Right atrium auricular region (tissue), 2 donors: ENCODE measurements at regions not wholly inside any gene's neighbourhood (a gene's known extent, or its start where the extent isn't known, plus 50 kb on each side); places are given as distances from the start of the nearest gene placed in this dataset.
A peak's percentile ranks its signal among the peaks of the same experiment; 100 is the strongest.

Experiments
- DNase-seq: peaks from one replicate; pipeline ENCODE4 v3.0.0-alpha.2; 2019; ENCODE audit warnings: low spot score
- H3K27ac ChIP-seq, 2 donors: fragments of 200-600 bp; sonication (generic); 1 replicate in 1 of 2; 2 replicates in 1 of 2; pipeline ENCODE4 v1.5.1; 2016 to 2019
- H3K27me3 ChIP-seq, 2 donors: fragments of 200-600 bp; sonication (generic); one replicate each; pipeline versions ENCODE4 v1.5.1 to v1.6.0; 2017 to 2019
- H3K36me3 ChIP-seq: fragments of 200-600 bp; sonication (generic); one replicate; pipeline ENCODE4 v1.5.1; 2016
- H3K4me1 ChIP-seq, 2 donors: fragments of 200-600 bp; sonication (generic); one replicate each; pipeline versions ENCODE4 v1.5.1 to v1.6.0; 2017 to 2019
- H3K4me3 ChIP-seq, 2 donors: fragments of 200-600 bp; sonication (generic); 1 replicate in 1 of 2; 2 replicates in 1 of 2; pipeline ENCODE4 v1.5.1; 2017 to 2019; ENCODE audit warnings: mild to moderate bottlenecking in 1 of 2, moderate library complexity in 1 of 2
- H3K9me3 ChIP-seq, 2 donors: fragments of 200-600 bp; sonication (generic); one replicate each; pipeline ENCODE4 v1.5.1; 2019
- CTCF ChIP-seq, 2 donors: fragments of 200-600 bp; sonication (generic); IDR thresholded peaks; one replicate each; pipeline ENCODE4 v1.5.1; 2019; ENCODE audit warnings: antibody characterized with exemption in 2 of 2

DNA sequence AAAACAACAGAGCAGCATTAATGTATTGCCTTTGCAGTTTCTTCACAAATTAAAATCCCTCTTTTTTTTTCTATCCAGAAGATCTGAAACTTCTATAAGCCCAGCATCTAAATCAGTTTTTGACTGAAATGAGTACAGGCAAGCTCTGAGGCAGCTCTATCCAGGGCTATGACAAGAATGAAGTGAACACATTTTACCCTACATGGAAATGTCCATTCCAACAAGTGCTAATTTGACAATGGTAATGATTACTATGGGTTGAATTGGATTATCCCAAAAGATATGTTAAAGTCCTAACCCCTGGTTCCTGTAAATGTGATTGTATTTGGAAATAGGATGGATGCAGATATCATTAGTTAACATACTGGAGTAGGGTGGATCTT is 115.7 kb downstream of the RPL22L1 start:
- Histone ChIP-seq H3K27ac (no peak overlapping the region), H3K9me3 (no peaks in the 10 kb centered on the region), H3K4me1 (peaks cover 0 to 11% of the 10 kb centered on the region in 2 donors), H3K36me3 (no peaks in the 10 kb centered on the region), H3K27me3 (no peaks in the 10 kb centered on the region), H3K4me3 (no peak overlapping the region)
- DNase-seq: no peak
- no peak for TF ChIP-seq CTCF (IDR thresholded peaks at IDR 0.05)

- H3K4me3 ChIP-seq: no peak overlapping the region
- no peak overlapping the region for H3K27ac ChIP-seq
- no peaks in the 10 kb centered on the region for H3K9me3 ChIP-seq
- H3K27me3 ChIP-seq: no peaks in the 10 kb centered on the region
- peaks cover 0 to 11% of the 10 kb centered on the region in 2 donors for H3K4me1 ChIP-seq
- no peak for DNase-seq
- no peak for TF ChIP-seq CTCF (IDR thresholded peaks at IDR 0.05)
- H3K36me3 ChIP-seq: no peaks in the 10 kb centered on the region
Observed at GRCh38 chr3:170753421-170754310, 116.3 kb downstream of the RPL22L1 start.

DNA sequence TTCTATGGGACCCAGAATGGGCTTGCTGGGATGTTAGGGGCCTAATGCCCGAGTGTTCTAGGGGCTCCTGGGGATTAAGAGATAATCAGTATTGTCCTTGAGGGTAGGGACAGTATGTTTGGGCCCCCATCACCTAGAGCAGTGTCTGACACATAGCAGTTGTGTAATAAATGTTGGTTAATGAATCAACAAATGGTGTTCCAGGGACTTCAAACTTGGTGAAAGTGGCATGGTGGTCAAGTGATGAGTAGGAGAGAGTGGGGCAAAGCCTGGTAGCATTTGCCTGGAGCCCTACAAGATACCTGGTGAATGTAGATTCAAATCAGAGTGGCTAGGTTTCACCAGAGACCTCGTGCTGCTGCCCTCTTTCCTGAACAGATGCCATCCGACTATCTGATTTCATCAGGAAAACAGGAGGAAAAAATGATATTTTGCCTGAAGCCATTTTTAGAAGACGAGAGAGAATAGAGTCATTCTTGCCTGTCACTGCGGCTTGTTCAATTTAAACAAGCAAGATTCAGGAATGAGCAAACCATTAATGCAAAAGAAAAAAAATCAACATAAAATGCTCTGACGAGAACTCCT is 117.3 kb downstream of the RPL22L1 start:
- H3K9me3 ChIP-seq: no peaks in the 10 kb centered on the region
- H3K4me1 ChIP-seq: peaks cover 0 to 11% of the 10 kb centered on the region in 2 donors
- H3K36me3 ChIP-seq: no peaks in the 10 kb centered on the region
- no peak overlapping the region for H3K4me3 ChIP-seq
- H3K27ac ChIP-seq: no peak overlapping the region
- no peak for DNase-seq
- no peaks in the 10 kb centered on the region for H3K27me3 ChIP-seq
- TF ChIP-seq CTCF (IDR thresholded peaks at IDR 0.05): no peak

DNA sequence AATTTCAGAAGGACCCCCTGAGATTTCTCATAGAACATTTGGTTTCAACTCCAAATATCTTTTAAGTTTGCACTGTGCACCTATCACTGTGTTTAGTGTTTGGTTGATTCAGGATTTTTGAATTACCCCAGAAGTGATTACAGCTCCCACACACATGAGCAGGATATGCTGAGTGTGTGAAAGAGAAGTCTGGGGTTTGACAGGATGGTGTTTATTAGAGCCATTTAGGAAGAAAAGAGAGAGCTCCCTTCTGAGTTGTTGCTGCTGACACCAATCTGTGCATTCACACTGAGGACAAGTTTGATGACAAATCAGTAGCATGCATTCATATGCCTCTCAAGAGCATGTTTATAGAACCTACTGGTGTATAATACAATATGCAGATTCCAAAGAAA is 118.1 kb downstream of the RPL22L1 start:
- H3K9me3 ChIP-seq: no peaks in the 10 kb centered on the region
- no peak for TF ChIP-seq CTCF (IDR thresholded peaks at IDR 0.05)
- H3K27ac ChIP-seq: peak overlapping the region in 1 of 2 donors; percentile 9
- no peaks in the 10 kb centered on the region for H3K27me3 ChIP-seq
- no peak for DNase-seq
- no peaks in the 10 kb centered on the region for H3K36me3 ChIP-seq
- no peak overlapping the region for H3K4me3 ChIP-seq
- peaks cover 0 to 11% of the 10 kb centered on the region in 2 donors for H3K4me1 ChIP-seq

GRCh38 chr3:170751083-170751898 is 118.7 kb downstream of the RPL22L1 start:
- Histone ChIP-seq H3K27me3 (no peaks in the 10 kb centered on the region), H3K36me3 (no peaks in the 10 kb centered on the region), H3K4me3 (no peak overlapping the region), H3K4me1 (peaks cover 0 to 11% of the 10 kb centered on the region in 2 donors), H3K9me3 (no peaks in the 10 kb centered on the region), H3K27ac (peak overlapping the region in 1 of 2 donors; percentile 9)
- DNase-seq: peak; percentile 72
- TF ChIP-seq CTCF (IDR thresholded peaks at IDR 0.05): no peak
